ENCODE measurements at regions not wholly inside any gene's neighbourhood (a gene's known extent, or its start where the extent isn't known, plus 50 kb on each side); places are given as distances from the start of the nearest gene placed in this dataset.
"Not testable (repeated sequence)": the region's sequence is repeated elsewhere in the genome, so short reads cannot be mapped to it uniquely, and the experiment has no call there.

- no peak for TF ChIP-seq POLR2A (IDR thresholded peaks at IDR 0.05)
- no peak for TF ChIP-seq CTCF (IDR thresholded peaks at IDR 0.05)
- Histone ChIP-seq H3K4me1 (no peaks in the 10 kb centered on the region), H3K4me3 (no peak overlapping the region), H3K27ac (no peak overlapping the region), H3K9me3 (no peaks in the 10 kb centered on the region), H3K27me3 (no peaks in the 10 kb centered on the region), H3K36me3 (no peaks in the 10 kb centered on the region)
- no peak for DNase-seq
Measured at GRCh38 chr12:19615384-19615725, 176.1 kb downstream of the AEBP2 start.

- Histone ChIP-seq H3K9me3 (no peaks in the 10 kb centered on the region), H3K4me1 (no peaks in the 10 kb centered on the region), H3K36me3 (no peaks in the 10 kb centered on the region), H3K27ac (no peak overlapping the region), H3K27me3 (no peaks in the 10 kb centered on the region), H3K4me3 (no peak overlapping the region)
- TF ChIP-seq CTCF (IDR thresholded peaks at IDR 0.05): no peak
- no peak for TF ChIP-seq POLR2A (IDR thresholded peaks at IDR 0.05)
- no peak for DNase-seq
Measured at GRCh38 chr12:19616781-19617180, 177.5 kb downstream of the AEBP2 start.

- peak in 1 of 3 donors; percentile 48 for DNase-seq
- no peak overlapping the region for H3K27ac ChIP-seq
- H3K27me3 ChIP-seq: no peaks in the 10 kb centered on the region
- no peak for TF ChIP-seq POLR2A (IDR thresholded peaks at IDR 0.05)
- TF ChIP-seq CTCF (IDR thresholded peaks at IDR 0.05): no peak
- H3K4me1 ChIP-seq: no peaks in the 10 kb centered on the region
- no peaks in the 10 kb centered on the region for H3K9me3 ChIP-seq
- H3K4me3 ChIP-seq: no peak overlapping the region
- H3K36me3 ChIP-seq: no peaks in the 10 kb centered on the region
Measured at GRCh38 chr12:19620222-19620621, 180.9 kb downstream of the AEBP2 start.

- no peaks in the 10 kb centered on the region for H3K9me3 ChIP-seq
Measured at GRCh38 chr12:19623751-19624399, 184.6 kb downstream of the AEBP2 start.

GRCh38 chr12:19624491-19624890, 185.2 kb downstream of the AEBP2 start:
- H3K36me3 ChIP-seq: no peaks in the 10 kb centered on the region
- H3K27ac ChIP-seq: no peak overlapping the region
- no peak overlapping the region for H3K4me3 ChIP-seq
- TF ChIP-seq CTCF (IDR thresholded peaks at IDR 0.05): no peak
- TF ChIP-seq POLR2A (IDR thresholded peaks at IDR 0.05): no peak
- H3K9me3 ChIP-seq: no peaks in the 10 kb centered on the region
- no peaks in the 10 kb centered on the region for H3K4me1 ChIP-seq
- no peaks in the 10 kb centered on the region for H3K27me3 ChIP-seq
- no peak for DNase-seq

More at GRCh38 chr12:19623751-19624399, 184.6 kb downstream of the AEBP2 start:
- no peak overlapping the region for H3K27ac ChIP-seq
- no peaks in the 10 kb centered on the region for H3K36me3 ChIP-seq
- H3K4me3 ChIP-seq: no peak overlapping the region
- DNase-seq: no peak
- no peaks in the 10 kb centered on the region for H3K27me3 ChIP-seq
- TF ChIP-seq CTCF (IDR thresholded peaks at IDR 0.05) (no peak), POLR2A (IDR thresholded peaks at IDR 0.05) (no peak)
- H3K4me1 ChIP-seq: no peaks in the 10 kb centered on the region

- DNase-seq, H3K9me3 ChIP-seq, H3K27ac ChIP-seq, H3K36me3 ChIP-seq, H3K4me1 ChIP-seq, H3K4me3 ChIP-seq, H3K27me3 ChIP-seq: not testable (repeated sequence)
Measured at GRCh38 chr12:19625551-19625950, 186.3 kb downstream of the AEBP2 start.

Data from Peyer's patch (tissue), 4 donors.